ENCODE measurements at regions not wholly inside any gene's neighbourhood (a gene's known extent, or its start where the extent isn't known, plus 50 kb on each side); places are given as distances from the start of the nearest gene placed in this dataset.

GRCh38 chr4:96585304-96585703, 745.4 kb downstream of the PDHA2 start:
- Histone ChIP-seq H3K27me3 (replicated peaks in 1 of 2; ENCODE audit: control insufficient read depth in 2 of 2, insufficient read depth in 2 of 2, low read length in 1 of 2) (no peaks in the 10 kb centered on the region), H2AFZ (ENCODE audit: control insufficient read depth, low read depth, low read length) (no peak overlapping the region), H3K36me3 (ENCODE audit: control insufficient read depth in 2 of 2, insufficient read depth in 2 of 2, low read length in 1 of 2) (no peaks in the 10 kb centered on the region), H3K4me3 (no peak overlapping the region), H4K20me1 (ENCODE audit: control insufficient read depth, insufficient read depth) (no peaks in the 10 kb centered on the region), H3K4me2 (ENCODE audit: control insufficient read depth, insufficient read depth) (no peak overlapping the region), H3K27ac (ENCODE audit: control insufficient read depth, insufficient read depth) (no peak overlapping the region), H3K9me3 (replicated peaks; ENCODE audit: control insufficient read depth, insufficient read depth, low read length) (no peaks in the 10 kb centered on the region), H3K79me2 (ENCODE audit: control insufficient read depth, insufficient read depth, low read length) (no peaks in the 10 kb centered on the region), H3K9ac (ENCODE audit: control insufficient read depth, insufficient read depth, low read length) (no peak overlapping the region), H3K4me1 (ENCODE audit: control insufficient read depth, insufficient read depth, low read length) (no peaks in the 10 kb centered on the region)
- ChIA-PET CTCF (no interaction called here), RAD21 (ENCODE audit: unreplicated experiment) (no interaction called here), SMC1A (ENCODE audit: uncharacterized antibody, unreplicated experiment) (no interaction called here), POLR2A (no interaction called here)
- WGBS (ENCODE audit: insufficient coverage, insufficient replicate concordance, low lambda C conversion rate, missing lambda C conversion rate), result 0% methylated on average over 2 of the region's 2 CpGs
- FAIRE-seq (no peak), ATAC-seq (no peak), DNase-seq (ENCODE audit: low read depth, low spot score) (no peak)
- intact Hi-C loops (cut with micrococcal nuclease; ENCODE audit: unreplicated experiment), result no loop called here
- in situ Hi-C loops (cut with MboI), result no loop called here
- TF ChIP-seq BHLHE40 (IDR thresholded peaks at IDR 0.05; ENCODE audit: borderline replicate concordance in 1 of 2, low read depth in 2 of 2, low read length in 1 of 2), result no peak
- TF ChIP-seq TCF7 (IDR thresholded peaks at IDR 0.05; ENCODE audit: borderline replicate concordance), result no peak
- no TSS peak for BruUV-seq (replicated peaks)

GRCh38 chr4:96593422-96593821, 753.5 kb downstream of the PDHA2 start:
- ChIA-PET SMC1A (ENCODE audit: uncharacterized antibody, unreplicated experiment) (interaction anchor here (0.6 kb wide), 1 partner anchor 996 kb away, joined by 3 read pairs; no protein-coding TSS in a partner anchor), POLR2A (no interaction called here), CTCF (no interaction called here), RAD21 (ENCODE audit: unreplicated experiment) (no interaction called here)
- Histone ChIP-seq H3K4me2 (ENCODE audit: control insufficient read depth, insufficient read depth) (no peak overlapping the region), H3K4me3 (no peak overlapping the region), H3K27ac (ENCODE audit: control insufficient read depth, insufficient read depth) (no peak overlapping the region), H3K9ac (ENCODE audit: control insufficient read depth, insufficient read depth, low read length) (no peak overlapping the region), H3K36me3 (ENCODE audit: control insufficient read depth in 2 of 2, insufficient read depth in 2 of 2, low read length in 1 of 2) (no peaks in the 10 kb centered on the region), H4K20me1 (ENCODE audit: control insufficient read depth, insufficient read depth) (no peaks in the 10 kb centered on the region), H3K4me1 (ENCODE audit: control insufficient read depth, insufficient read depth, low read length) (no peaks in the 10 kb centered on the region), H2AFZ (ENCODE audit: control insufficient read depth, low read depth, low read length) (no peak overlapping the region), H3K27me3 (replicated peaks in 1 of 2; ENCODE audit: control insufficient read depth in 2 of 2, insufficient read depth in 2 of 2, low read length in 1 of 2) (no peaks in the 10 kb centered on the region), H3K79me2 (ENCODE audit: control insufficient read depth, insufficient read depth, low read length) (no peaks in the 10 kb centered on the region), H3K9me3 (replicated peaks; ENCODE audit: control insufficient read depth, insufficient read depth, low read length) (no peaks in the 10 kb centered on the region)
- TF ChIP-seq SRF (IDR thresholded peaks at IDR 0.05; ENCODE audit: low read depth in 2 of 2, low read length in 2 of 2), result no peak
- no peak for TF ChIP-seq EZH2 (IDR thresholded peaks at IDR 0.05; ENCODE audit: borderline replicate concordance, control insufficient read depth, low read depth, low read length)
- no peak for TF ChIP-seq MAX (IDR thresholded peaks at IDR 0.05; ENCODE audit: low read depth, low read length)
- no peak for TF ChIP-seq ZBTB33 (IDR thresholded peaks at IDR 0.05)
- TF ChIP-seq NFYA (IDR thresholded peaks at IDR 0.05; ENCODE audit: borderline replicate concordance, low read depth, low read length), result no peak
- no peak for TF ChIP-seq RCOR1 (conservative IDR thresholded peaks at IDR 0.05; ENCODE audit: low read depth, low read length)
- no peak for TF ChIP-seq FOS (IDR thresholded peaks at IDR 0.05; ENCODE audit: borderline replicate concordance, extremely low read depth, insufficient read length)
- no peak for TF ChIP-seq BRCA1 (IDR thresholded peaks at IDR 0.05; ENCODE audit: low read depth, low read length)
- no peak for TF ChIP-seq ZBED1 (IDR thresholded peaks at IDR 0.05; ENCODE audit: borderline replicate concordance)
- TF ChIP-seq CHD2 (IDR thresholded peaks at IDR 0.05; ENCODE audit: borderline replicate concordance, low read depth, low read length), result no peak
- TF ChIP-seq ZNF207 (IDR thresholded peaks at IDR 0.05; ENCODE audit: borderline replicate concordance), result no peak
- TF ChIP-seq POLR2A (IDR thresholded peaks at IDR 0.05; ENCODE audit: low read depth, low read length), result no peak
- no peak for TF ChIP-seq HDAC2 (IDR thresholded peaks at IDR 0.05)
- FAIRE-seq, result no peak
- 42% methylated on average over 2 of the region's 2 CpGs for WGBS (ENCODE audit: insufficient coverage, insufficient replicate concordance, low lambda C conversion rate, missing lambda C conversion rate)
- ATAC-seq, result no peak
- in situ Hi-C loops (cut with MboI) (no loop called here), intact Hi-C loops (cut with micrococcal nuclease; ENCODE audit: unreplicated experiment) (no loop called here)
- BruUV-seq (replicated peaks), result no TSS peak
- no peak for DNase-seq (ENCODE audit: low read depth, low spot score)

All from GM12878 (cell line).